GM10266 (cell line): ENCODE measurements at regions not wholly inside any gene's neighbourhood (a gene's known extent, or its start where the extent isn't known, plus 50 kb on each side); places are given as distances from the start of the nearest gene placed in this dataset.

Experiments used
- DNase-seq: peaks from one replicate; pipeline ENCODE4 v3.0.0; 2012; ENCODE audit errors: extremely low spot score
- TF ChIP-seq, protein P1 (sequence below): IDR thresholded peaks from 2 replicates; pipeline ENCODE4 v1.5.1; 2012; ENCODE audit warnings: mild to moderate bottlenecking, low read depth; ENCODE audit not compliant: control insufficient read depth, insufficient read depth; ENCODE audit errors: missing control alignments

DNA sequence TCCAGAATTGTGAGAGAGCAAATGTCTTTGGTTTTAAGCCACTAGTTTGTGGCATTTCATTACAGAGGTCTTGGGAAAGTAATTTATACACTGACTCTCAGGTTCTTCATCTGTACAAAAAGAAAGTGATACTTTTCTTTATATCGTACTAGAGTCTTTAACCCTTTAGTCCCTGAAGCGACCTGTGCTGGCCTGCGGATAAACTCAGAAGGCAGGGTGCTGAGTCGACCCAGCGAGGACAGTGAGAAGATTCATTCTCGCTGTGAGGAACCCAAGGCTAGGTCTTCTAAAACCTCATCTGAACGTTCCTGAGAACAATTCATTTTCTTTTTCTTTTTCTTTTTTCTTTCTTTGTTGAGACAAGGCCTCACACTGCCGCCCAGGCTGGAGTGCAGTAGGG lies 514.2 kb upstream of the MGMT start:
- TF ChIP-seq, protein P1, sequence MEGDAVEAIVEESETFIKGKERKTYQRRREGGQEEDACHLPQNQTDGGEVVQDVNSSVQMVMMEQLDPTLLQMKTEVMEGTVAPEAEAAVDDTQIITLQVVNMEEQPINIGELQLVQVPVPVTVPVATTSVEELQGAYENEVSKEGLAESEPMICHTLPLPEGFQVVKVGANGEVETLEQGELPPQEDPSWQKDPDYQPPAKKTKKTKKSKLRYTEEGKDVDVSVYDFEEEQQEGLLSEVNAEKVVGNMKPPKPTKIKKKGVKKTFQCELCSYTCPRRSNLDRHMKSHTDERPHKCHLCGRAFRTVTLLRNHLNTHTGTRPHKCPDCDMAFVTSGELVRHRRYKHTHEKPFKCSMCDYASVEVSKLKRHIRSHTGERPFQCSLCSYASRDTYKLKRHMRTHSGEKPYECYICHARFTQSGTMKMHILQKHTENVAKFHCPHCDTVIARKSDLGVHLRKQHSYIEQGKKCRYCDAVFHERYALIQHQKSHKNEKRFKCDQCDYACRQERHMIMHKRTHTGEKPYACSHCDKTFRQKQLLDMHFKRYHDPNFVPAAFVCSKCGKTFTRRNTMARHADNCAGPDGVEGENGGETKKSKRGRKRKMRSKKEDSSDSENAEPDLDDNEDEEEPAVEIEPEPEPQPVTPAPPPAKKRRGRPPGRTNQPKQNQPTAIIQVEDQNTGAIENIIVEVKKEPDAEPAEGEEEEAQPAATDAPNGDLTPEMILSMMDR = no peak
- no peak for DNase-seq

DNA sequence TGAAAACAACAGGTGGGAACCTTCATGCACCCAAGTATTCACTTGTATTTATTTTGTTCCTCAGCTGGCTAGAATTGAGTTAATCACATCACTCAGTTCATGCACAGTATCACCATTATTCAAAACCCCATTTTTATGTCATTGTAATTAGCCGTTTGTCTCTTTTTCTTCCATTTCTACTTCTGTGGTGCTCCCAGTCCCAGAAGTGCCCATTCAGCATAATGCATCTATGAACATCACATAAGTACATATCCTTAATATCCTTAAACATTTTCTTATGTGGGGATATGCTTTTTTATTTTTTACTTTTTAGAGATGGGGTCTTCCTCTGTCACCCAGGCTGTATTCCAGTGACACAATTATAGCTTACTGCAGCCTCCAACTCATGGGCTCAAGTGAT lies 510.9 kb upstream of the MGMT start:
- no peak for DNase-seq
- TF ChIP-seq, protein P1 = no peak

DNA sequence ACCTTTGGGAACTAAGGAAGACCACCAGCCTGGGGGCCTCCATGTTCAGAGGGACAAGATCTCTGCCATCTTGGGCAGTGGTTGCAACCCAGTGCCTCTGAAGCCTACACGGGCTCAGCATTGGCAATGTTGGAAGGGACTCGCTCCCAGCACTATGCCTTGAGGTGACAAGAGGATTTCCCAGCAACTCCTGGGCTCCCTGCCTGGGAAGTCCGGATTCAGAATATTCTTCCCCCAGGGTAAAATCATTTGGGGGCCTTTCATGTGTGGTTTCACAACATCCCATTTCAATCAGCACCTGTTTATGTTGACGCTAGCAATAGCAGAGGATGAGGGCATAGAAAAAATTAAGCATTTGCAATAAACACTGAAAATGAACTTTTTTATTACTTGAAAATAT lies 509.8 kb upstream of the MGMT start:
- TF ChIP-seq, protein P1 = no peak
- DNase-seq = no peak

DNA sequence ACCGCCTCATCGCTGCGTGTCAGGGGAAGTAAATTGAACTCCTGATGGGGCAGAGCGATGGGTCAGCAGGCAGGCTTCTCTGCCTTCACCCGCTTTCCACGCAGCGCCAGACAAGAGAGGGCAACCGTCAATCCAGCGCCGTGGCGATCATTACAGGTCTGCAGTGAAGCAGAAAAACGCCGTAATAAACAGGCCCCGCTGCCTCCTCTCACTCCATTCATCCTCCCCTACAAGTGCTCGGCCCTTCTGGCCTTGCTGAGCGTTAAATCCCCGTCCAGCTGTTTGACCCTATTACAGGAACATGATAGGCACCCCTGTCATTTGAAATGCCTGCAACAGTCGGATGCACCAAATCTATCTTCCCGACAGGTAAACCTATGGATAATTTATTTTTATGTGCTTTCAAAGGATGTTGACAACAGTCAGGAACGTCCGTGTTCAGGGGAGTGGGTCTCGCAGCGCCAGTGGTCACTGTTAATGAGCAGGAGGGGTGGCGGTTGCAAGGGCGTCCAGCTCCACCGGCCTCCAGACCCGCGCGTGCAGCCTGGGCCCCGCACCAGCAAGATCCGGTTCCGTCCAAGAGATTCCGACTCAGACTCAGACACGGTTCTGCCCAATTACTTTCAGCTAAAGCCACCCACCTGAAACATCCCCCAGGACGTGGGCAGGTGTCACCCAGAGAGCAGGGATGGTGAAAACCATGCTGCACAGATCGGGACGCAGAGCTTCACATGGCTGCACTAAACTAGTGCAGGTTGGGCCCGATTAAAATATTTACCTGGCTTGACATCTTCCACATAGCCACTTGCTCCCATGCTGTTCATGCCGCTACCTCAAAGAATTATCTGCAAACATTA lies 508.0 kb upstream of the MGMT start:
- TF ChIP-seq, protein P1 = no peak
- no peak for DNase-seq

DNA sequence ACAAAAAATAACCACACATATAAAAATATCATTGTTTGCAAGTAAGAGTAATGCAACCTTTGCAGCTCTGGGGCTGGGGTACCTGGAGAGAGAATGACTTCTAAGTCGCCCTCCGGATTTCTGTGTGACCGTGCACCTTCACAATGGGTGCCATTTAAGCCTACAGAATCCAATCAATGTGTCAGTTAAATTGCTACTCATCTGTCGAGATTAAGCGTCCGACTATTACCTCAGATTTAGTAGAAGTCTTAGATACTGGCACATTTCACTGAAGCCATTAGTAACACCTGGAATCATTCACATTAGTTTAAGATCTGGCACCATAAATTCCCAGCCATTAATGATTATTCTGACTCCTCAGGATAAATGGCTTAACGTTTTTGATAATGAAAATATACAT lies 507.3 kb upstream of the MGMT start:
- TF ChIP-seq, protein P1 = no peak
- no peak for DNase-seq

DNA sequence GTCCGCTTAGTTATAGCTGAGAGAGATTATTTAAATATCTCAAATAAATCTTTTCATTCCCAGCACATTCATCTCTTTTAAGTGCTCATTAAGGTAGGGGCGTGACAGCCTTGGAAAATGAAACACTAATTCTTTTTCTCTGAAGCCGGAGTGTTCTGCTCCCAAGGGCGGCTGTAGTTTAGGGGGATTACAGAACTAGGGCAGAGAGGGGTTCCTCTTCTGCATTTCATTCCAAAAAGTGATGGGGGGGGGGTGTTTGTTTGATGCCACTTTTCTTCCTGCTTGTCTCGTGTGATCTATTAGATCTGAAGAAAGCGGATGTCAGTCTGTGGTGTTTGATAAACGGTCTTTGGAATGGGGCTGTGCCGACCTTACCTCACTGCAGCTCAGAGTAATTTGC lies 506.5 kb upstream of the MGMT start:
- TF ChIP-seq, protein P1 = no peak
- DNase-seq = no peak

DNA sequence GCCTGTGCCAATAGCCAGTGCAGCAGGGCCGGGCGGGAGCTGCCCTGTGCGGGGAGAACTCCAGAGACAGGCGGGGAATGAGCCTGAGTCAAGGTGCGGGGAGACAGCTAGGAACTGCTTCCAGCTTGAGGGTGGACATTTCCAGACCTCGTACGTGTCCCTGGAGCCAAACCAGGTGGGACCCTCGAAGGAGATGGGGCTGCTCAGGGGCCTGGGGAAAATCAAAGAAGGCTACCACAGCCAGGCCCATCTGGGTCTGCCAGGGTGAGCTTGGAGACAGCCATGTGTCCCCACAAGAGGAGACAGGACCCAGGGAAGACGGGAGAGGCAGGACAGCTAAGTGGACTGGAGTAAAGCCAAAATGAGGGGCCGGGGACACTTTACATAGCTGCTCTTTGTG lies 504.9 kb upstream of the MGMT start:
- TF ChIP-seq, protein P1 = no peak
- DNase-seq = no peak
